Activated naive CD4-positive, alpha-beta T cell treated with anti-CD3 and anti-CD28 coated beads, Interleukin-2, amount 50 U/mL, for 16 hours (primary cell): ENCODE measurements at regions not wholly inside any gene's neighbourhood (a gene's known extent, or its start where the extent isn't known, plus 50 kb on each side); places are given as distances from the start of the nearest gene placed in this dataset.

Experiments used
- DNase-seq: peaks from one replicate; pipeline ENCODE4 v3.0.0-alpha.2; 2020

DNA sequence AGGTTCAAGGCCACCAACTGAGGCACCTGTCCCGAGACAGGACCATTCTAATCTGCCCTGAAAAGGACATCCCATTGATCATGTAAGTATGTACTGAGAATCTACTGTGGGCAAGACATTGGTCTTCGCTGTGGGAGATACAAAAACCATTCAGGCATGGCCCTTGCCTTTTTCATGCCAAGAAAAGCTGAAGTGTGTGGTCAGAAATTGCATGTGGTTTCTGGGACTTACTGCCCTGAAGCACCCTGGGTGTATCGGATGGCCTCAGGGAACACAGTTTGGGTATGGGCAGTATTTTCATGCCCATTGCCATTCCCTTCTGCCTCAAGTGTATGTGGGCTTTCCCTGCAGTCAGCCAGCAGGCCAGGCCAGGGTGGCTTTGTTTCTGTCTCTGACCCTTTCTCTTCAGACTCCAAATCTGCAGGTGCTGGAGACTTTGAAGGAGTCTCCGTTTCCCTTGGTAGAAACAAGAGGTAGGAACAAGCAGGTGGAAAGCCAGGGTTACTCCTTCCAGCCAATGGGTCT is 285.7 kb downstream of the ZEB1 start:
- DNase-seq: no peak

DNA sequence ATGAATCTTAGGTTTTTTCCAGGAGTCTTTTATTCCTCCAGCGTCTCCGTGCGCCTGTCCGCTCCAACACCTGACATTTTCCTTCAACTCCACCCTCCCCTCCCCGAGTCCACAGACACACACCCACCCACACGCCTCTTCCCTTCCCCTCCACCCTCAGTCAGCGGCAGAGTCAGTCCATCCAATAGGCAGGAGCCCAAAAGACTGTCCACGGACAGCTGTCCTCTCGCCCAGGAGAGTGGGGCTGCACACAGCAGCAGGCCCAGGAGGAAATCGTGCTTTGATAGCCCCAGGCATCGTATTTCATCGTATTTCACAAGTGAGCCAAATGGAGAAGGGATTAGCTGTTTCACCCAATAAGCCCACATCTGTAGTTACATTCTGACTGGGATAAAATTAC is 285.1 kb downstream of the ZEB1 start:
- DNase-seq: no peak

DNA sequence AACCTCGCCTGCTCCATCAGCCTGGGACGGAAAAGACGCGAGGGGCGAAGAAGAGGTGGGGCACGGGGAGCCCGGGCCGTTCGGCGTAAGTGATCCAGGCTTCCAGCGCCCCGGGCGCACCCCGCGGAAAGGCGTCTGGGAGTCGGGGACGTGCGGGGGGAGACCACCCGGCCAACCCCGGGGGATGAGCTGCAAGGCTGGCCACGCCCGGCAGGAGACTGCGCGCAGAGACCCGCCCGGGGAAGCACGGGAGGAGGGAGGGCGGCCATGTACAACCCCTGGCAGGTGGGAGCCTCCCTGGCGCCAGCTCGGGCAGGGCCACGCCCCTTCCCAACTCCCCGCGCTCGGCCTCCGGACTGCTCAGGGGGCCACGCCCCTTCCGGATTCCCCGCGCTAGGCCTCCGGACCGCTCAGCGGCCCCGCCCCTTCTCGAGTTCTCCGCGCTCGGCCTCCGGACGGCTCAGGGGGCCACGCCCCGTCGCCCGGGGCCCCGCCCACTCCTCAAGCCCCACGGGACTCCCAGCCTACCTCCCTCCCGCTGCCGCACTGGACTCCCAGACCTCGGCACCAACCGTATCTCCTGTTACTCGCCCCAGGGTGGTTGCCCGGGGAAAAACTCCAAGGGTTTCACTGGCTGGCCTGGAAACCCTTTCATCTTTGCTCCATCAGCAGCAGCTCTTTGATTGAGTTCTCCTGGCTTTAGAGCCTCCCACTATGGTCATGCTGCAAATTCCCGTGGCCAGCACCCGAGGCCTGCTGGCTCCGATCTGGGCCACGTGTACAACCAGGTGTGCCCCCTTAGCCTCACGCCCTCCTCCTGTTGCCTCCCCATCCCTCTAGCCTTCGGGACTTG is 284.4 kb downstream of the ZEB1 start:
- peak; percentile 76 for DNase-seq

DNA sequence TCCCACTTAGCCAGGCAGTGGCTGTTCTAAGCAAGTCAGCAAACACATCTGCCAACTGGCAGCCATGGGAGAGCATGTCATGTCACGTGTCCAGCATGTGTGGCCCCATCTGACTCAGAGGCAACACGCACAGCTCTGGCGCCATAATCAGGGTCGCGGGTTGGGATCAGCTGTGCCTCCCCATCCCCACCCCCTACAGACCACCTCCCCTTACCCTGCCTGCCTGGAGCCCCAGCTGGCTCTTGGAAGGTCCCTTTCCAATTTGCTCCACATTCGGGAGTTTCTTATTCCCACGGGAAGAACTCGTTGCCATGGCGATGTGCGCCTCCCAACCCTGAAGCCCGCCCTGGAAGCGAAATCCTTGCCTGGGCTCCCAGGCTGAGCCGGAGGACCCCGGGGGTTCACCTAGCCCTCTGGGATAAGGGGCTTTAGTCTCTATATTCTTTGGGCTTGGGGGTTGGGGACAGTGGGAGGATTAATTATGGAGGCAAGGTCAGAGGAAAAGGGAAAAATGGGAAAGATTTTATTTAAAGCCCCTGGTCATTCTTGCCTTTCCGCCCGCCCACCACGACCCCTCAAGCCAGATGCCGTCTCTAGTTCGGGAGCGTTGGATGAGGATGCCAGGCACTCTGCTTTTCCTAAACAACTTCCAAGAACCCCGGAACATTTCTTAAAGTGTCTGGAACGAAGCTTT is 283.7 kb downstream of the ZEB1 start:
- no peak for DNase-seq

DNA sequence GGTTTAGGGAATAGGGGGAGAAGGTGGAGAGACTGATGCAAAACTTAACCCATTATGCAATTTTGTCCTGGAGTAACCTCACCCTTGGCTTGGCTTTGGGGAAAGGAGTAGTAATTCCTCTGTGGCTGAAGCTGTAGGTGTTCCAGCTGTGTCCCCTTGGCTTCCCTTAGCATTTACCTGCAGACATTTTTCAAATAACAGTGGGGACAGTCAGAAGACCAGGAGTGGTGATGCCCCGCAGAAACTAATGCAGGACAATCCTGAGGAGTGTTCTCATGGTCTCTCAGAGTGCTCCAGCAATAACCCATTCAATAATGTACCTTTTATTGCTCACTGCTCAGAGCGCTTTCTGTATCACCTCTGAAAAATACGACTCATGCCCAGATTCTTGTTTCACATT is 282.1 kb downstream of the ZEB1 start:
- DNase-seq: no peak

DNA sequence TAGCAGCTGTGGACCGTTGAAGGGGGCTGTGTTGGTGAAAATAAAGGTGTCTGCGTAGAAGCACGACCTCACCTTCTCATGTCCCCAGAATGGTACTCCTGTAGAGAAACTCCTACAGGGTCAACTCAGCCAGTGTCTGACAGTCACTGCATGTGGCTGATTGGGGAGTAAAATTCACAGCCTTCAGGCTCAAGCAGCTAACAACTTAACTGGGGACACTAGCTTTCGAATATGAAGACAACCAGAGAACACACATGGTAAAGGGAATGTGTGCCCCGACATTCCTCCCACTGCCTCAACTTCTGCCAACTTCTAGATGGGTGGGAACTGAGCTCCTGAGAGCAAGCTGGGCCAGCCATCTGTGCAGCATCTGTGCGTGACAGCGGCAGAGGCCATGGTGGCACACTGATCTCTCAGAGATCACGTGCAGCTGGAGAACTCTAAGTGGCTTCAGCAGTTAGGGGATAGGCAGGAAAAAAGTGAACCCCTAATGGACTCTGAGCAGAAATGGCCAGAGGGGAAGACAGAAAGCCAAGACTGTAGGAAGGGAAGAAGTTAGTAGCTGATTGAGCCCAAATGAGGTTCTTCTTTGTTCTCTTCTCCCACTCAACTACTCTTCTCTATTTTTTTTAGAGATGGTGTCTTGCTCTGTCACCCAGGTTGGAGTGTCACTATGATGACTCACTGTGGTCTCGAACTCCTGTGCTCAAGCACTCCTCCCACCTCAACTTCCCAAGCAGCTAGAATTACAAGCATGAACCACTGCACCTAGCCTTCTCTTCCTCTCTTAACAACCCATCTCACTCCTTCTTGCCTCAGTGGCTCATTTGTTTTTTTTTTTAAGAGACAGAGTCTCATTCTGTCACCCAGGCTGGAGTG is 280.8 kb downstream of the ZEB1 start:
- DNase-seq: peak; percentile 21

DNA sequence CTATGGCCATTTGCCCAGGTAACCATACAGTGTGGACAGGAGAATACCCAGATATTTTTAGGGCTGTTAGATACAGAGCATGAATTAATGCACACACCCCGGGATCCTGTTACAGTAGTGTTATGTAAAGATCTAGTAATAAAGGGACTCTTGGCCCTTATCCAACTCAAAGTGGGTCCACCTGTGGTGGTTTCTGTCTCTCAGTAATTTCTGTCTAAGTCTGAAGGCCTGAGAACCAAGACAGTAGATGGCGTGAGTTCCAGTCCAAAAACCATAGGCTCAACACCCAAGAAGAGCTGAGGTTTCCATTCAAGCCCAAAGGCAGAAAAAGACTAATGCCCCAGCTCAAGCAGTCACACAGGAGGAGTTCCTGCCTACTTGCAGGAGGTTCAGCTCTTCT is 277.7 kb downstream of the ZEB1 start:
- no peak for DNase-seq

DNA sequence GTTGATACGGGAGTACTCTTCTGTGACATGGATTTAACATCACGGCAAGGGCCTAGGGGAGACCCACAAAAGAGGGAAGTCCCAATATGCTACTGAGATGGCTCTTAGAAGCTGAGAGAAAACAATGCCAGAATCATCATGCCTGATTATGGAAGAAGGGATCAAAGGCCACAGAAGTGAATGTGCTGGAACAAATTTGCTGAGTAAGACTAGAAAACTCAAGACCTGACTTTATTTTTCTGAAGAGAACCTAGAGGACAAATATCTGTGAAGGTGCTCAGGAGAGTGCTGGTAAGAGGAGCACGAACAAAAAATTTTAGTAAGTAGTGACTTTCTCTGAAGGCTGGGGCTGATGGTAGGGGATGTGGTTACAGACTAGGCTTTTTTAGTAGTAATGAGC is 277.0 kb downstream of the ZEB1 start:
- no peak for DNase-seq

DNA sequence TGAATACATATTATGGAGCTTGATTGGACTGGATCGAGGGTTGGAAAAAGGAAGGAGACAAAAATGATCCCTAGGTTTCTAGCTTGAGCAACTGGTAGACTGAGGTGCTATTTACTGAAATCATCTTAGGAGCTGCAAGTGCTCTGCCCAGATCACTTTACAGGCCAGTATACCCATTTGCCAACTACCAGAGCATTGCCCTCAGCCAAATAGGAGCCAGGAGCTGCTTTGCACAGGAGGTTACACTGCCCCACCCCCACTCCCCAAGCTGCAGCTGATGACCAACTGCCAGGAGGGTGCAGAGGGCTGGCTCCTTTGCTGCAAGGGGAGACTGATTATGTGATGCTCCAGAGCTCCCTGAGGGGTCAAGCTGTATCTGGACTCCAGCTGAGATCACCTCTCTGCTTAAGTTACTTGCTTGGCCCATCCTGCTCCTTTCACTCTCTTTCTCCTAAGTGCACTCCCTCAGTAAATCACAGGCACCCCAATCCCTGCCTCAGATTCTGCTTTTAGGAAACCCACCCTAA is 275.4 kb downstream of the ZEB1 start:
- DNase-seq: no peak

DNA sequence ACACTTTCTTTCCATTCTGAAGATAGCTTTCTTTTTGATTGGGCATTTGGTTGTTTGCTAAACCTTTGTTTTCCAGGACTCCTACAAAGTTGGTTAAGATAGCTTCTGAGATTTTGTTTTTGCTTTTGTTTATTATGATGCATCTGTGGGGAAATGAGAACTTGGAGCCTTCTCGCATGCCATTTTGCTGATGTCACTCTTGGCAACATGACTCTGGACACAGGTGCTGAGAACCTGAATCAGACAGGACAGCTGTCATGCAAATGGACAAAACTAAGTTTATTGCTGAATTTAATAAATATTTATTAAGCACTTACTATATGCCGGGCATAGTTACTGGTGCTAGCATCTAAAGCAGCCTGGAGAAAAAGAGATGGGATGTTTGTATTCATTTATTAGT is 274.1 kb downstream of the ZEB1 start:
- no peak for DNase-seq

DNA sequence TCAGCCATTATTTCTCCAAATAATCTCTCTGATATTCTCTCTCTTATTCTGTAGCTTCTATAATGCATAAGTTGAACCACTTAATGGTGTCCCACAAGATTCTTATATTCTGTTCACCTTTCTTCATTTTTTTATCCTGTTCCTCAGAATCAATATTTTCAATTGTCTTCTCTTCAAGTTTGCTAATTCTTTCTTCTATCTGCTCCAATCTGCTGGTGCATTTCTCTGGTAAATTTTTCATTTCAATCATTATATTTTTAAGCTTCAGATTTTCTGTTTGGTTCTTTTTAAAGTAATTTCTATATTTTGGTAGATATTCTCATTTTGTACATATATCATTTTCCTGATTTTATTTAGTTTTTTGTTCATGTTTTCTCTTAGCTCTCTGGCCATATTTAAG is 272.6 kb downstream of the ZEB1 start:
- DNase-seq: no peak

DNA sequence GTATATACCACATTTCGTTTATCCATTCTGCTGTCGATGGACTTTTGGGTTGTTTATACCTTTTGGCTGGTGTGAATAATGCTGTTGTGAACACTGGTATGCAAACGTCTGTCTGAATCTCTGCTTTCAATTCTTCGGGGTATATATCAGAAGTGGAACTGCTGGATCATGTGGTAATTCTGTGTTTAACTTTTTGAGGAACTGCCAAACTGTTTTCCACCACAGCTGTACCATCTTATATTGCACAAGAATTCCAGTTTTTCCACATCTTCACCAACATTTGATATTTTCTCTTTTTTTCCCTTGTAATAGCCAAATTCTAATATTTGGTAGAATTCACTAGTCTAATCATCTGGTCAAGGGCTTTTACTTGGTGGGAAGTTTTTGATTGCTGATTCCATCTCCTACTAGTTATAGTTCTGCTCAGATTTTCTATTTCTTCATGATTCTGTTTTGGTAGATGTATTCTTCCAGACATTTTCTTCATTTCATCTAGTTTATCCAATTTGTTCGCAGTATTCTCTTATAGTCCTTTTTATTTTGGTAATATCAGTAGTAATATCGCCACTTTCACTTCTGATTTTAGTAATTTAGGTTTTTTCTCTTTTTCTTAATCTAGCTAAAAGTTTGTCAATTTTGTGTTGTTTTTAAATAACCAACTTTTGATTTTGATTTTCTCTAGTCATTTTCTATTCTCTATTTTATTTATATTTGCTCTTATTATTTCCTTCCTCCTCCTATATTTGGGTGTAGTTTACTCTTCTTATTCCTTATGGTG is 271.2 kb downstream of the ZEB1 start:
- no peak for DNase-seq

DNA sequence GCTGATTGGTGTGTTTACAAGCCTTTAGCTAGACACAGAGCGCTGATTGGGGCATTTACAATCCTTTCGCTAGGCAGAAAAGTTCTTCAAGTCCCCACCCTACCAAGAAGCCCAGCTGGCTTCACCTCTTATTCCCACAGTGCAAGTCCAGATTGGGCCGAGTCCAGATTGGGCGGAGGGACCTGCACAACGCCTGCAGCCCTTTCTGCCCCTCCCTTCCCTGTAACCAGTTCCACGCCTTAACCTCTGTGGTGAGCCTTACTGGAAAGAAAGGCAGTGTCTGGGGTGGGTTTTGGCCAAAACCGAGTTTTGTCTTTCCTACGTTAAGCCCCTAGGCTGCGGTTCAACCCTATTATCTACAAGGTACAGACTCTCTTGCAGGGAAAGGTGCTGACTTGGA is 268.7 kb downstream of the ZEB1 start:
- no peak for DNase-seq

DNA sequence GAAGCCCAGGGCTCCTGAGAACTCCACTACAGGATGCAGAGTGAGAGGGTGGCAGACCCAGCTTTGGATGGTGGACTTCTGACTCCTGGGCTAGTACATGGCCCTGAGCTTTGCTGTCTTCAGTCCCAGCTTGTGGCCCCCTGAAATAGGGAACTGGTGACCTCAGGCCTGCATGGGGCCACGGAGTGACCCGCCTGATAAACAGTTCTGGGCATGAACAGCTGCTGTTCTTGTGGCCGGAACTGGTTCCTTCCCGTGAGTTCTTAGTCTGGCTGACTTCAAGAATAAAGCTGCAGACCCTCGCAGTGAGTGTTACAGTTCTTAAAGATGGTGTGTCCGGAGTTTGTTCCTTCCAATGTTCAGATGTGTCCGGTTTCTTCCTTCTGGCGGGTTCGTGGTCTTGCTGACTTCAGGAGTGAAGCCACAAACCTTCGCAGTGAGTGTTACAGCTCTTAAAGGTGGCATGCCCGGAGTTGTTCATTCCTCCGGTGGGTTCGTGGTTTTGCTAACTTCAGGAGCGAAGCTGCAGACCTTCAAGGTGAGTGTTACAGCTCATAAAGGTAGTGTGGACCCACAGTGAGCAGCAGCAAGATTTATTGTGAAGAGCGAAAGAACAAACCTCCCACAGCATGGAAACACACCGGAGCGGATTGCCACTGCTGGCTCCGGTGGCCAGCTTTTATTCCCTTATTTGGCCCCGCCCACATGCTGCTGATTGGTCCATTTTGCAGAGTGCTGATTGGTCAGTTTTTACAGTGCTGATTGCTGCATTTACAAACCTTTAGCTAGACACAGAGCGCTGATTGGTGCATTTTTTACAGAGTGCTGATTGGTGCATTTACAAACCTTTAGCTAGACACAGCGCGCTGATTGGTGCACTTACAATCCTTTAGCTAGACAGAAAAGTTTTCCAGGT is 268.0 kb downstream of the ZEB1 start:
- DNase-seq: no peak

DNA sequence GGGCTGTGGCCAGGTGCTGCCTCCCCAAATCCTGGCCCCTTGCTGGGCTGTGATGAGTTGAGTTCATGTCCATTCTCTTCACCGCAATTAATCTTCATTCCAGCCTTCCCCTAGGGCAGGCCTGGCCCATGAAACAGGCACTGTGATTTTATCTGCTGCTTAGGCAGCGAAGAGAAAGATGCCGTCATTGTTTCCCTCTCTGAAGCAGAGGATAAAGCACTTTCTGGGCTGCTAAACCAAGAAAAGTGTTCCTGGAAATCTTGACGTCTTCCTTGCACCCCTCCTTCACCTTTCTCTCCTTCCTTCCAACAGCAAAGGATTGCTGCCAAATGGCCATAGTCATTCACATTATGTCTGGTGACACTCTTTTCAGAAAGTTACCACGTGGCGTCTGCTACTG is 265.9 kb downstream of the ZEB1 start:
- DNase-seq: no peak

DNA sequence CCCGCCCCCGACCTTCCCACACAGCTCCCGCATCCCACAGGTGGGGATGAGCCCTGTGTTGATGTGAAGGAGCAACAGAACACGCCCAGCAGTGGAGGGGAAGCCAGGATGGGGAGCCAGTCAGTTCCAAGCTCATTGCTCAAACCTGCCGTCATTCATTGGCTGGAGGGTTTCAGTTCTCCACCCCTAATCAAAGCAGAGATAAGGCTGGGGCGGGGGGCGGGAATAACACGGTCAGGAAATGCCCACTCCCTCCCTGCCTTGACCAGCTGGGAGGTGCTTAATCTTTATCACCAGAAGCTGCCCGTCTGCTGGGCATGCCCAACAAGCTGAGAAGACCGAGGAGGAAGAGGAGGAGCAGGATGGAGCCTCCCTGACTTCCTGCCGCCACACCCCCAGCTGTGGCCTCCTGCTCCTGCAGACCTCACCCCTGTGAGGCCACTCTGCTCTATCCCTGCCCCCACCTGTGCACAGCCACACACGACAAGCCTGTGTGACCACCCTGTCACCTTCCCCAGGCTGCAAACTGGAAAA is 265.1 kb downstream of the ZEB1 start:
- no peak for DNase-seq

DNA sequence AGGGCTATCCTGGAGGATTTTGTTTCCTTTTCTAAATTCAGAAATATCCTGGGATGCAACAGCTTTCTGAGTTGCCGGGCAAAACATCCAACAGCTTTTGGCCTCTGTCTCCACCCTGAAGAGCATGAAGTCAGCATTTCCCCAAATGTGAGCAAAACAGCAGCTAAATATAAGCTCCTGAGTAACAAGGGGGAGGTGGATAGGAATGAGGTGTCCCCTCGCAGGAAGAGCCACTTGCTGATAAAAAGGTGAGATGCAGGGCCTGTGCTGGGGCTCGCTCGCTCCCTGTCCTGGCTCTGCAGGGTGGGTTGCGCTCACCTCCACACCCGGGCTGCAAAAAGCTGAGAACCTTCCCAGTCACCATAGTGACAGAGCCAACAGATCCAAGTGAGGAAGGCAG is 264.3 kb downstream of the ZEB1 start:
- DNase-seq: no peak

DNA sequence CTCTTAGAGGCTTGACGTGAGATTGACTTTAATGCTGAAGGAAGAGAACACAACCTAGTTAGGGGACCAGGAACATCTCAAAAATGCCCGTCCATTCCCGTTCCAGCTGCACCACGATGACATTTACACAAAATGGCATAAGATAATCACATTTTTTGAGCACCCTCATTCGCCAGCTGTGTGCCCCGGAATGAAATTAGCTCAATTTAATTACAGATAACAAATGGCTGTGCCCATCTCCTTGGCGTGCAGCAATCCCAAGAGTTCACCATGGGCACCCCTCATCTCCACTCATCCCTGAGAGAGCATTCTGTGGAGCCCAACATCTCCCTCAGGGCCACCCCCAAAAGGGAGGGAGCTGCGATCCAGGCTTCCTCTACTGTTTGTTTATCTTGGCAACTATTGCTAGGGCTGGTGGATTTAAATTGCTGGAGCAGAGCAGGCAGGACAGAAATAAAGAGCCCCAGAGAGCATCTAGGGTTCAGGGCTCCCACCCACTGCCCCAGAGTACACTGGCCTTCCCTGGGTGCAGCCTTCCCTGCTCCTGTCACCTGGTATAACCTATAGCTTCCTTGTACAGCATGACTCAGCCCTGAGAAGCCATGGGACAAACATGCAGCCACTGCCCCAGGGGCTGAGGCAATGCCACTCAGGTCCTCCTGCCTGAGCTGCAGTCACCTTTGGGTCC is 263.5 kb downstream of the ZEB1 start:
- no peak for DNase-seq

DNA sequence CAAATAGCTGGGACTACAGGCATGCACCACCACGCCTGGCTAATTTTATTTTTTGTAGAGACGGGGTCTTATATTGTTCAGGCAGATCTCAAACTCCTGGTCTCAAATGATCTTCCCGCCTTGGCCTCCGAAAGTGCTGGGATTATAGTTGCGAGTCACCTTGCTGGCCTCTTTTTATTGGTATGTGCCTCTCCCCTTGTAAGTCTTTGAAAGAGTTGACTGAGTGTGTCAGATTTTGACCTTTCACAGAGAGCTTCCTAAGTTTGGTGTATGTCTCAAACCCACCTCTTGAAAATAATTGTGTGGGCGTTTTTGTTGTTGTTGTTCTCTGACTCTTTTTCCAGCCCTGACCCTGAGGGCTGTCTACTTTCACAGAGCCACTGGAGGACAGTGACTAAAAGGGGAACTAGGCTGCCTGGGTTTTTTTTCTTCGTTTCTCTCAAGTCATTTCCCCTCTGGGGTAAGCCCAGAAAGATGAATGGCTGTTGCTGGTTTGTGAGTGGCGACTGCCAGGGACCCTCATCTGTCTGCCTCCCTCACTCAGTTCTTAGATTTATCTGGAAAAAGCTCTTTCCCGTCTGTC is 262.8 kb downstream of the ZEB1 start:
- DNase-seq: no peak

DNA sequence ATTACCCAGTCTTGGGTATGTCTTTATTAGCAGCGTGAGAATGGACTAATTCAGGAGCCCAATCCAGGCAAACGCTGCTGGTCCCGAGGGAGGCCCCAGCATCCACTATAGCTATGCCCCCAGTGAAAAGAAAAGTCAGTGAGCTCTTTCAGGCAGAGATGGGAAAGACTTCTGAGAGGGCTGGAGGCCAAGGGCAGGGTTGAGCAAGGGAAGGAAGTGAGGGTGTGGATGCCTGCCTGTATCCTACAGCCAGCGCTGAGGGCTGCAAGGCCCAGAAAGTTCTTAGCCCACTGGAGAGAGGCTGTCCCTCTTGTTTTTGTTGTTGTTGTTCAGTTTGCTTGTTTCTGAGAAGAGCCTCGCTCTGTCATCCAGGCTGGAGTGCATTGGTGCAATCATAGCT is 261.6 kb downstream of the ZEB1 start:
- no peak for DNase-seq
